CD4-positive, alpha-beta T cell treated with Interleukin-1 beta for 1 hour (primary cell): ENCODE measurements at regions not wholly inside any gene's neighbourhood (a gene's known extent, or its start where the extent isn't known, plus 50 kb on each side); places are given as distances from the start of the nearest gene placed in this dataset.
"Not testable (repeated sequence)": the region's sequence is repeated elsewhere in the genome, so short reads cannot be mapped to it uniquely, and the experiment has no call there.

Experiments
- DNase-seq, 2 donors: peaks; one replicate each; pipeline ENCODE4 v3.0.0-alpha.2; 2020 to 2022

DNA sequence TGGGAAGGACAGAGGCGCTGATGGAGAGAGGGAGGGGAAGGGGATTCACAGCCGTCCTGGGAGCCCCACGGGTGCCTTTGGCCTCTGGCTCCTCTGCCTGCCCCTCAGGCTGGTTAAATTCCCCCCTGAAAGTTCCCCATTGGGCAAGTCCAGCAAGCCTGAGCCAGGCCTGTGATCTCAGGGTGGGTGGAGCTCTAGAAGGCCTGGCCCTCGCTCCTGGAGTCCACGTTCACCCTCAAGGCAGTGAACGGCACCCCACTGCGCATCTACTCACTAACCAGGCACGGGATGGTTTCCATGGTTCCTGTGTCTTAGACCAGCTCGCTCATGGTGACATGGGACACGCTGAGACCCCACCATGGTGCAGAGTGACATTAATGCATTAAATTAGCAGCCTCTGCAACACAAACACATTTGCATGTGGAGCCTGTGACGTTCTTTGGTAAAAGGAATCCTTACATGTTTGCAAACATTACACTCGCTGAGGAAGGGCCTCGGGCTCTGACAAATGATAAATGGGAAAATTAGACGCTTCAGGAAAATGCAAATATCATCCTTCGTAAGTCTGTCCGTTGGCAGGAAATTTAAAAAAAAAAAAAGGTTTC, 452.7 kb downstream of the PREX1 start:
- no peak for DNase-seq

GRCh38 chr20:48374031-48374907, 453.5 kb downstream of the PREX1 start:
- not testable (repeated sequence) for DNase-seq

GRCh38 chr20:48373555-48373934, 454.3 kb downstream of the PREX1 start:
- DNase-seq, result no peak

- DNase-seq, result not testable (repeated sequence)
These were observed 454.8 kb downstream of the PREX1 start for GRCh38 chr20:48372851-48373554.

- DNase-seq, result no peak
These were observed 456.6 kb downstream of the PREX1 start for GRCh38 chr20:48371211-48371610.

- not testable (repeated sequence) for DNase-seq
These were observed 459.2 kb downstream of the PREX1 start for GRCh38 chr20:48368580-48369021.

DNA sequence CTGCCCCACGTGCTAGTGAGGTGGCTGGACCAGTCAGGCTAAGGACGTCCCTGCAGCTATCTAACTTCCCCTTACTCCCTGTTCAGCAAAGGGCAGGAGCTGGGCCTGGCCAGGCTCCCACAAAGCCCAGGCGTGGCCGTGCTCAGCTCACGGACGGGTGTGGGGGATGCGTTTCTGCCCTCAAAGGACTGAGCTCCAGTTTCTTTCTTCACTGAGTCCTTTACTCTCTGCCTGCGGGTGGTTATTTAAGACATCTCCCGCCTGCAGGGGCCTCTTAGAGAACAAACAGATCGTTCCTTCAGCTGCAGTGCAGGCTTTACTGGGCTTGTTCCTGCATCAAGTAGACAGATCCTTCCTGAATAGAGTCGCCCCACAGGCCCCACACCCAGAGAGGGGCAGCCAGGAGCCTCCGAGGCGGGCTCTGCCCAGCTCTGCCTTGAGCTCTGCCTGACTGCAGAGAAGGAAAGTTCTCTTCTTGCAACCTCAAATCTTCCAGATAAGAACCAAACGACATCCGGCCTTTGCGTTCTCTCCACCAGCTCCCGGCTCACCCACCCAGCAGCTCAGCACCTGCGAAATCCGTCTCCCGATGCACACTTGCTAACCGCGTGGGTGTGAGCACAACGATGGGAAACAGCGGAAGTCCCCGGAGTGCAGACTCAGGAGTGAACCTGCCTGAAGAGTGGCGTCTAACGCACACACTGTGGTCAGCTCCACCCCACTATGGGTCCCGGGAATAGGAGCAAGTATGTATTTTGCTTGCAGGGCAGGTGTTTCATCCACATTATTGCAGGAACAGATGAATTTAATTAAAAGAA, 460.0 kb downstream of the PREX1 start:
- not testable (repeated sequence) for DNase-seq

GRCh38 chr20:48366230-48366629, 461.6 kb downstream of the PREX1 start:
- DNase-seq, result no peak

GRCh38 chr20:48364688-48365421, 462.9 kb downstream of the PREX1 start:
- no peak for DNase-seq

DNA sequence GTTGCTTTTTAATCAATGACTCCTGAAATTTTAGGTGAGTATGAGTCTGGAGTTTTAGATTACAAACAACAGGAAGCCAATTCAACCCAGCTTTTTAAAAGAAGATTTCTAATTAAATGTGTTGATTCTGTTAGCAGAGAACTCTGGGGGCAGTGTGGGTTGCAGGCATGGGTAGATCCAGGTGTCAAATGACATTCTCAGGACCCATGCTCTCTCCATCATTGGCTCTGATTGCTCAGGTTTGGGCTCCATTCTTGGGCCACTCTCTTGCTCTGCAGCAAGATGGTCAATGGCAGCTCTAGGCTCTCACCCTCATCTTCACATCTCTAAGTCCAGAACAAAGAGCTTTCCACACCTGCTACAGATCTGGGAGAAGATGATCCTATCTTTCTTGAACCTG, 463.7 kb downstream of the PREX1 start:
- DNase-seq, result no peak

DNA sequence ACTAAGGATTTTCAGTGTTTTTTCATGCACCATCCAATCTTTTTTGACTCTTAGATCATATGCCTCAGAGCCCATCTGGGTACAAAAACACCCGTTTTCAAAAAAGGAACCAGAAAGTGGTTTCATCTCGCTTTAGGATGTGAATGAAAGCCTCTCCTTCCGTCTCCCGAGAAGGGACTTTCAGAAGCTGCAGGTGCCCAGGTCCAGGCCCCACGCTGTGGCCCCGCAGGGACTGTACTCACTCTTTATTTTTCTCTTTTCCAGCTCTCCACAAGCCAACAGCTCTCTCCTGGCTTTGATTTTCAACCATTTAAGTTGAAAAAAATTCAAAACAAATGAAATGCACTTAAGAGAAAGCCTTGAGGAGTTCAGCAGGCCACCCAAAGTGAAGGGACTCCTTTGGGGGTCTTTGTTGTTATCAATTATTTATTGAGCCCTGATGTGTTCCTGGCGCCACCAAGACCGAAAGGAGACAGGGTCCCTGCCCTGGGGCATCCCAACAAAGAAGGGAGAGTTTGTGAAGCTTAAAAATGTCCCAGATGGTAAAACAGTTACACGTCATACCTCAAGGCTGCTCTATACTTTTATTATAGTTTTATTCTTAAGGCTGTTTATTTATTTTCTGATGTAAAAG, 467.3 kb downstream of the PREX1 start:
- peak in 1 of 2 donors; percentile 27 for DNase-seq

- peak in 1 of 2 donors; percentile 64 for DNase-seq
These were observed 468.0 kb downstream of the PREX1 start for GRCh38 chr20:48359692-48360341.

DNA sequence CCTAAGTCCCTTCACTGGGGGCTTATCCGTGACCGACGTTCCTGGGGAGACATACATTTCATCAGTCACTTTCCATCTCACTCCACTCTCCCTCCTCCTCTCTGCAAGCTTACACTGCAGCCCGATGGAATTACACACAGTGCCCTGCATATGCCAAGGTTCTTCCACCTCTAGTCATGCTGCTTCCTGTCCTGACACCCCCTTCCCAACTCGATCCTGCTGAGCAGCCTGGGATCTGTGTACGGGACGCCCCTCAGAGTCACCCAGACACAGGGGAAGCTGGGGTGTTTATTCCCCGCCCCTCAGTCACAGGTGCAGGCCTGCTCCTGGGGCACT, 468.8 kb downstream of the PREX1 start:
- DNase-seq, result not testable (repeated sequence)

- no peak for DNase-seq
These were observed 469.4 kb downstream of the PREX1 start for GRCh38 chr20:48358176-48359054.

- DNase-seq, result no peak
These were observed 470.1 kb downstream of the PREX1 start for GRCh38 chr20:48357714-48358113.

DNA sequence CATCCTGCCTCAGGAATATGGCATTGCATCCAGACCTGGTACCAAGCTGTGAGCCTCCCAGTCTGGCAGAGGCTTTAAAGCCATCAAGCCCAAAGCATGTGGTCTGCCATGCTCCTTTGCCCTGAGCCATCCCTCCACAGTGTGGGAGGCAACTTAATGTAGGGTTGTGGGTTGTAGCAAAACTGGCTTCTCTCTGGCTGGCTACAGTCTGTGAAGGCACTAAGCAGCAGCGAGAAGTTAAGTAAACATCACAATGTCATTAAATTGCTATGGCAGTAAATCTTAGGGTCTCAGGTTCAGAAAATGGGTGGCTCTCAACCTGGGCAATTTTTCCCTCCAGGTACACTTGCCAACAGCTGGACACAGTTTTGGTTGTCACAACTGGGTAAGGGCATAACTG, 472.9 kb downstream of the PREX1 start:
- no peak for DNase-seq

- no peak for DNase-seq
These were observed 473.4 kb downstream of the PREX1 start for GRCh38 chr20:48354320-48354876.

GRCh38 chr20:48352628-48353027, 475.2 kb downstream of the PREX1 start:
- no peak for DNase-seq

GRCh38 chr20:48352042-48352441, 475.8 kb downstream of the PREX1 start:
- DNase-seq, result no peak
